ENCODE measurements at regions not wholly inside any gene's neighbourhood (a gene's known extent, or its start where the extent isn't known, plus 50 kb on each side); places are given as distances from the start of the nearest gene placed in this dataset.

DNA sequence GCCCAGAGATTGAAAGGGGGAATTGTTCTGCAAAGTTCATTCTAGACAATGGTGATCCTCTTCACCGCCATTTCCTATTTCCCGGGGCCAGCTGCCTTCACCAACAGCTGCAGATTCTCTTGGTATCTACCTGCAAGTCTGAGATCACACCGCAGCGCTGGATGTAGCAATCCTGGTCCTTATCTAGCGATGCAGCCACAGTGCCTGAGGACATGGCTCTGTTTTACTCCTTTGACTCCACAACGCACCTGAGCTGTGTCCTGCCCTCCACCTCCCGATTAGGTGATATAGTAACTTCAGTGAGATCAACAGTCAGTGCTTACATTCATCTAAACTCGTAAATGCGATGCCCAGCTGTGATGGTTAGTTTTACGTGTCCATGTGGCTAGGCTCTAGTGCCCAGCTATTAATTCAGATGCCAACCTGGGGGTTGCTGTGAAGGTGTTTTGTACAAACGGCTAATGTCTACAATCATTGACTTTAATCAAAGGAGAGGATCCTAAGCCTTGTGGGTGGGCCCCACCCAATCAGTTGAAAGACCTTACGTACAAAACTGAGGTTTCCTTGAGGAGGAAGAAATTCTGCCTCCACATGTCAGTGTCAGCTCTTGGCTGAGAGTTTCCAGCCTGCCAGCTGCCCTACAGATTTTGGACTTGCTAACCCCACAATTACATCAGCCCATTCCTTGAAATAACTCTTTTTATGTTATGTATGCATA lies 189.8 kb downstream of the SH3BP4 start:
- no peak for DNase-seq

DNA sequence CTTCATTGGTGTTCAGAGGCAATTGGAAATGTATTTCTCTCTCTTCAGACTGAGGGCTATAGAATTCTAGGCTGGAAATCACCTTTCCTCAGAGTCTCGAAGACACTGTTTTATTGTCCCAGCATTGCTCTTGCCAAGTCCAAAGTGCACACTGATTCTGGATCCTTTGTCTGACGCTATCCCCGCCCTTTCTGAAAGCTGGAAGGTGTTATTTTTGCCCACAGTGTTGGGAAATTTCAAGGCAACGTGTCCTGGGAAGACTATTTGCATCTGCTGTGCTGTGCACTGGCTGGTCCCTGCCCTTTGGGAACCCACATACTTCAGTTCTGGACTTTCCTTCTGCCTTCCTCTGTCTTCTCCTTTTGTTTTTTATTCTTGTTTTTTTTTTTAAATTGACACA lies 190.8 kb downstream of the SH3BP4 start:
- no peak for DNase-seq

DNA sequence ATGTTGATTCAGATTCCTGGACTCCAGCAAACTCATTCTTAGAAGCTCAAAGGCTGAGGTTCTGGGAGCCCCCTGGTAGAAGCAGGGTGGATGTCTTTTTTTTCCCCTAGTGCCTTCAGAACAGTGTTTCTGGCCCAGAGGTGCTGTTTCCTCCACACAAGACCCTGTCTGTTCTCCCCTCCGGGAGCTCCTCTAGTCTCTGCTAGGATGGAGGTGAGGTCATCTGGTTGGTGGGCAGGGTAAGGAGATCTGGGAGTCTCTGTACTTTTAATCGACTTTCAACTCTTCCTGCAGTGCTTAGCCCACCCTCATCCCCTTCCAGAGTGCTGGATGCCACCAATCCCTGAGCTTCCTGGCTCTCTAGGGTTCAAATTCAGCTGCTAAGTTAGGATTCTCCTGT lies 192.0 kb downstream of the SH3BP4 start:
- no peak for DNase-seq

DNA sequence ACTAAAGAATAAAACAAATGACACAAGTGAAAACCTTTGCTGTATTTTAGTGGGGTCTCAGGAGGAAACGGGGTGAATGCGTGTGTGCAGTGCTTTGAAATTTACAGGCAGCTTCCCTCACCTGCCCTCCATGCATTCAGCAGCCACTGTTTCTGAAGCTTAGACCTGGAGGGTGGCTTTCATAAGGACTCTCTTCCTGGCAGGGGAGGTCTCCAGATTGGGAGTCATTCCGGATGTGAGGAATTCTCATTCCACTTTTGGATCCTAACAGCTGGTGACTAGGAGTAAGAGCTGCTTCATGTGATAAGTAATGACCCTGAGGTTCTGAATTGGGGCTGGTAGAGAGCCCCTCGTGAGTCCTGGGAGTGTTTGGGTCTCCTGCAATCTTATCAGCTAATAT lies 192.5 kb downstream of the SH3BP4 start:
- DNase-seq = no peak

DNA sequence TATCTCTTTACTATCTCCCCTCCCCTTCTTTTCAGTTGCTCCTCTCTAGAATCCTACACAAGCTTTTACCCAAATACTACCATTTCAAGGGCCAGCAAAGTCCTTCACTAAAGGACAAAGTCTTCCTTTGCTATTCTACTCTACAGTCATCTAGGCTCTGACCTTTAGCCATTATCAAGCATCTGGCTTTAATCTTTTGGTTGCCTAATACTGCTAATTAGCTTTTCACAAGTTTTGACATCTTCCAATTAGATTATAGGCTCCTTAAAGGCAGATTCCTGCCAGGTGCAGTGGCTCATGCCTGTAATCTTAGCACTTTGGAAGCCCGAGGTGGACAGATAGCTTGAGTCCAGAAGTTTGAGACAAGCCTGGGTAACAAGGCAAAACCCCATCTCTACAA lies 194.4 kb downstream of the SH3BP4 start:
- no peak for DNase-seq

DNA sequence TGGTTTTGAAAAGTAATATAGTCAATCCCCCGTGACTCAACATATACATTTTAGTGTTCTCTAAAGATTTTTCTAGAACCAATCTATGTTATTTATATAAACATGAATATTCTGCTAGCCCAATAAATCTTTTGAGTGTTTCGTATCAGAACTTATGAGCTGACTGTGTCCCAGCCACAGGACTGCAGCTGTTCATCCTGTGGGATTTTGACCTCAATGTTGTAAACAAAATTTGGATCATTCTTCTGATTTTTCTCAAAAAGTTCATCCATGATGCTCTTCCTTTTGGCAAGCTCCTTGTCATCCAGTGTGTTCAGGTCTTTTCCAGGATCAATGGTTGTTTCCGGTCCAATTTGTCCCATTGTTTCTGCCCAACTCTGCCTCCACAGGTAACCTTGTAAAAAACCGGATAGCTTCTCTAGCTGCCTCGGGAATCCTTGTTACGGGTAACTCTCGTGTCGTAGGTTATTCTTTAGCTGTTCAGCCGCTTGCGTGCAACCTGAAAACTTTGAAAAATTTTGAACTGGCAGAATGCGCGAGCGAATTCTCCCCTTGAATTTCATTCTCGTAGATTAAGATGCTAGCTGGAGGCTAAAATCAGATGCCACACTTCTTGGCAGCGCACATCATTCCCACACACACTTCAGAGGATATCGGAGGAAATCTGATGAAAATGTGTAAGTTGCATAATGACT lies 195.2 kb downstream of the SH3BP4 start:
- no peak for DNase-seq

DNA sequence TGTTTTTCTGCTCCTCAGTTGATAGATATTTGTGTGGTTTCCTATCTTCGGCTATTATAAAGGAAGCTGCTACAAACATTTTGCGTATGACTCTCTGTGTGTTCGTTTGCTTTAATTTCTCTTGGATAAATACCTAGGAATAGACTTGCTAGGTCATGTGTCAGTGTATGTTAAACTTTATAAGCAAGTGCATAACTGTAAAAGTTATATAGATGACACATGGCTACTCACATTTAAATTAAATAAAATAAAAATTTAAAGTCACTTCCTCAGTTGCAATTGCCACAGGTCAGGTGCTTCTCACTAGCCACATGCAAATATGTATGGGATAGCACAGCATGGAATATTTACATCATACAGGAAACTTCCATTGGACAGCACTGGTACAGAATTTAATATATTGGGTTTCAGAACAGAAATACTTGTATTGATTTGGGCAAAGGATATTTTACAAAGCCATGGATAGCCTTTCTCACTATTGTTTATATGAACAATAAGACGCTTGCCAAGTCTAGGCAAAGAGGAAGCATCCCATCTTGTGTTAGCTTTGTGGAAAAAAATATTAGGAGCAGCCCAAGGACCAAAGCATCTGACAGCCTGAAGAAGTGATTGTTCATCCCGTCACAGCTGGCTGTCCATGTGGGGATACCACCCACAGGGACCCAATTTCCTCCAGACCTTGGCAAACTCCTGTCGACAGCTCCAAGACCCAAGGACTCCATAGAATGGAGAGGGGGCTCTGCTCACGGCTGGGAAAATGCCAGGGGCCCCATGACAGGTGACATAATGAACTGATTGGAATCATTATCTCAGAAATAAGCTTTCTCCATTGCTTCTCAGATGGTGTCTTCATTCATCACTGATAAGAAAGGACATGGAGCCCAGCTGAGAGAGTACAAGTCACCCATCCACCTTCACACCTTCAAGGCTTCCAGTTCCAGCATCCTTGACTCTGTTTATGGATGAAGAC lies 196.7 kb downstream of the SH3BP4 start:
- no peak for DNase-seq

DNA sequence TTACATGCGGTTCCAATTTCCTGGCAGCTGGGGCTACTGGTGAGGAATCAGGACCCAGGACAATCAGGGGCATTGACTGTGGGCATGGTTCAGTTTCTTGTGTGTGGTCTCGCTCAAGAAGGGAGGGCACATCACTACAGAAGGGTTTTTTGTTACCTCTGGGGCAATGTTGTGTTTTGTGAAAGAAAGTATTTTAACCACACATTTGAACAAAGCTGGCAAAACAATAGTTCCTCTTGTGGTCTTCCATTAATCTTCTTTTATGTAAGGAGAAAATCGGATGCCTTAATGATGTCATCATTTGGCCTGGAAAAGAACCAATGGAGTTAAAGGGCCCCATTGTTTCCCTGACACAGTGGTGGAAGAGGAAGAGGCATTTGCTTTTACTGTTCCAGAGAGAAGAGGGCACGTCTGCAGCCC lies 197.4 kb downstream of the SH3BP4 start:
- no peak for DNase-seq

DNA sequence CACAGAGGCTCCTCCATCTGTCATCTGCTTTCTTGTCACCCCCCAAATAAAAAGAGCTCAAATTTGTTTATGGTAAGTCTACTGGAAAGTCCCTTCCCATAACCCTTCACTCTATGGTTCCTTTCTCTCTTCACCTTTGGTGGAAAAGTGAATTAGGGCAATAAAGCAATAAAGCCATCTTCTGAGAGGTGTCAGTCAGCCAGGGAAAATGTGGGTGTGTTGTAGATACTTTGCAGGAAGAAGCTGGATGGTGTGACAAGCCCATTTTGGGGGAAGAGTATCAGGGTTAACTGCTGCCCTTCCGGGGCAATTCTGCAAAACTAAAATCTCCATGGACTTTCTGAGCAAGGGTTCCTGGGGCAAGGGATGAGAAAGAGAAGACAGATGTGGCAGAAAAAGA lies 197.9 kb downstream of the SH3BP4 start:
- DNase-seq = no peak

DNA sequence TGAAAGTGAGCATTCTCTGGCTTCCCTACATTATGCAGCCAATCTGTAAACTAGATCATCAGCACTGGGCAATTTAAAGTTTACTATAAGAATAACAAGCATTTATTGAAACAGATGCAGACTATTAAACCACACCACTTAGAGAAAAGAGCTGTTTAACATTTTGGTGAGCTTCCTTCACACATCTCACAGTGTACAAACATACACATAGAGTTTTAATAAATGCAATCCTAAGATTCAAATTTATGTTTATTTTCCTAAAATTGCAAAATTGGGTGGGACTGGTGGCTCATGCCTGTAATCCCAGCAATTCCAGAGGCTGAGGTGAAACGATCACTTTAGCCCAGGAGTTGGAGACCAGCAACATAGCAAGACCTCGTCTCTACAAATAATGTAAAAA lies 199.3 kb downstream of the SH3BP4 start:
- DNase-seq = no peak

DNA sequence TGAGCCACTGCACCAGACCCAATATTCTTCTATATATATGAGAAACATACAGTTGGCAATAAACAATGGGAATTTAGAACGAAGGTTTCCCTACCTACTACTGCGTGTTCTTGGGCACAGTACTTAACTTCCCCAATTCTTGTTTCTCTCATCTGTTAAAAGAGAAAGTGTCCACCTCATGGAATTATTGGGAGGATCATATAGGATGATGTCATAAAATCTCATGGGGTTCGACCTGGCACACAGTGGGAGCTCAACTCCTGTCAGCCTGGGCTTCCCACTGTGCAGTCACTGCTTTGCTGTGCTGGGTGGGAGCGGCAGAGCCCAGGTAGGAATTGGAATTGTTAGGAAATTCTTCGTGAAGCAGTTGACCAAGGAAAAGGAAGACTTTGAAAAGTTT lies 203.3 kb downstream of the SH3BP4 start:
- no peak for DNase-seq

DNA sequence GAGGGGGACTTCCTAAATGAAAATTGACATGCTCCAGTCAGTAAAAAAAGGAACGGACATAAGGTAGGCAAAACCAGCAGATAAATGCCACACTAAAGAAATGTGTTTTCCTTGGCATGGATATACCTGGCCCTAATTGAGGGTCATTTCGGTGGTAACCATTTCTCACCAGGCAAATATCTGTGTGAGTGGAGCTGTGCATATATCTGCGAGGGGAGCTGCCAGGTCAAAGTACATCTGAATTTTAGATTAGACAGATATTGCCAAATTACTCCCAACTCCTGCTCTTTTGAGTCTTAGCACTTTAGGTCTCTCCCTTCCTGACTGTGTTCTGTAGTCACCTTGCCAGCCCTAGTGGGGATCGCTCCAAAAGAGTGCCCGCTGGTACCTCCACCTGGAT lies 204.2 kb downstream of the SH3BP4 start:
- no peak for DNase-seq

DNA sequence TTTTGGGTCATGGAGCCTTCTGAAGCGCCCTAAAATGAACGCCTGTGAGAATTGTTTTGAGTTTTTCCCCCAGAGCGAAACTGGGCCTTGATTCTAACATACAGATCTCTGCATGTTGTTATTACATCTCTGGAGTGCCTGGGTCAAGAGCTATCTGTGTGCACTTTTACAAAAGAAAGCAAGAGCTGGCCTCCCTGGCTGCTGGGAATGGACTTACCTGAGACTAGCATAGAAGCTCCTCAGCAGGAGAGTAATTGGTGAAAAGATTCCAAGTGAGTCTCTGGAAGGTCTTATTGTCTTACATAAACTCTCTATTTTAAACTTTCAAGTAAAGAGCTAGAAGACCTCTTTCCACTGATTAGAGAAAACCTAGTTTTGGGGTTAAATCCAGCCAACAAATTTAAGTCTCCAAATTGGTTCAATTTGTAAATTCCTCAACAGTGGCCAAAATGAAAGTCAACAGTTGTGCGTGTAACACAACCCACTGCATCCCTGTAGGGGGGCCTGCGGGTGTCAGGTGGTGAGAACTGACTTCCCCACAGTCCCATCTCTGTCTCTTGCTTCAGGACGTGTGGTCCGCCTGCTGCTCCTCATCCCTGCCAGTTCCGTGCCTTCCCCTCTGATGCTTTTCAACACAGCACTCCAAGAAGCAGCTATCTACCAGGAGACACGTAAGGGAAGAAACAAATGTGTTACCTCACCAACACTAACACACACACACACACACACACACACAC lies 206.1 kb downstream of the SH3BP4 start:
- no peak for DNase-seq

DNA sequence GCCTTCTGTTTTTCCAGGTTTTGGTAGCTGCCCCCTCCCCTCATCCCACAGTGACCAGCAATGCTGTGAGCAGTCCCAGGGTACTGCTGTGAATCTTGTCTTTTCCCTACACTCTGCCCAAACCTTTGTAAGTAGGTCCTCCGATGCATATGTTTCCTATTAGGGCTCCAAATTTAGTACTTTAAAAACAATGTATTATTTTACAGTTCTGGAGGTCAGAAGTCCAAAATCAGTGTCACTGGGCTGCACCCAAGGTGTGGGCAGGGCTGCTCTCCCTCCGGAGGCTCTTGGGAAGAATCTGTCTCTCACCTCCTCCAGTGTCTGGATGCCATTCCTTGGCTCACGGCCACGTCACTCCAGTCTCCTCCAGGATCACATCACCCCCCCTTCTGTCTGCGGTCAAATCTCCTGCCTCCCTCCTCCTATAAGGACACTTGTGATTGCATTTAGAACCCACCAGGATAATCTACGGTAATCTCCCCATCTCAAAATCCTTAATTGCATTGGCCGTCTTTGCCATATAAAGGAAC lies 208.5 kb downstream of the SH3BP4 start:
- no peak for DNase-seq

DNA sequence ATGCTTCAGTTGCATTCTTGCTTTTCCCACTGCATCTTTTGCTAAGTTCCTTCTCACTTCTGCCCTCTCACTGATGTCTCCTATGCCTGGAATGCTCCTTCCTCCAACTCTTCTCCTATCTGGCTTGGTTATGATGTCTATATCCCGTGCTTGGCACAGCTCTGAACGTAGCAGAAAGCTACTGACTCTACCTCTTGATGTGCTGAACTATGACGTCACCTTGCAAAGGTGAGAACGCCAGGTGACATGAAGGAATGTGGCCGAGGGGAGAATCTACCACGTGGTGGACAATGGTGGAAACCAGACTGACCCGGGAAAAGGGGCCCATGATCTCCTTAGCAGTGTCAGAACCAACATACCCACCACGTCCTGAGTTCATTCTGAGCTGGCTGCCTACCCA lies 209.7 kb downstream of the SH3BP4 start:
- DNase-seq = no peak

DNA sequence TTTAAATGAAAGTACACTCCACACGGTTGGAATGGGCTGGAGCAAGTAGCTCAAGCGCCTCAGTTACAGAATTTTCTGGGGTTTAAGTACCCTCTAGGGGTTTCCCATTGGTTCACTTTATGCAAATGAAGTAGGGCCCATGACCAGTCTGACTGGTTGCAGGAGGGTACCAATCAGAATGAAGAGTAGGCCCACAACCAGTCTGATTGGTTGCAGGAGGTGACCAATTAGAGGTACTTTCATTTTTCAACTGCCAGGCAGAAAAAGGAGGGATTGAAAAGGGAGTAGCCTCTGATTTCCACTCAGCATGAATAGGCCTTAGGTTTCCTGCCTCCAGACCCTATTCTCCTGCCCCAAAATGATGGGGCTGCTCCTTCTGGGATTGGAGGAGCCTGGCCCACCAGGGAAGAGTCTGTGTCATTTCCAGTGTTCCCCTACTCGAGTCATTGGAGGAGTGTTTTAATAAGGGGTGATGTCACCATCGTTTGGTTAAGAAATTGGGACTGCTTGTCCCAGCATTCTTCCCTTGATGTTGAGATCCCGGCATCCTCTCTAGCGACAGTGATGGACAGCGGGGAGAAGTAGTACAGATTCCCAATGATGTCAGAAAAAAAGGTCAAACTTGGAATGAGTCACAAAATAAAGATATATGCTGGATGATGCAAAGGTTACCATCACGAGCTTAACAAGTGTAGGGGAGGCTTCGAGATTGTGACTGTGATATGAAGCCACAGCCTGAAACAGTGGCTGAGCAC lies 210.4 kb downstream of the SH3BP4 start:
- no peak for DNase-seq

DNA sequence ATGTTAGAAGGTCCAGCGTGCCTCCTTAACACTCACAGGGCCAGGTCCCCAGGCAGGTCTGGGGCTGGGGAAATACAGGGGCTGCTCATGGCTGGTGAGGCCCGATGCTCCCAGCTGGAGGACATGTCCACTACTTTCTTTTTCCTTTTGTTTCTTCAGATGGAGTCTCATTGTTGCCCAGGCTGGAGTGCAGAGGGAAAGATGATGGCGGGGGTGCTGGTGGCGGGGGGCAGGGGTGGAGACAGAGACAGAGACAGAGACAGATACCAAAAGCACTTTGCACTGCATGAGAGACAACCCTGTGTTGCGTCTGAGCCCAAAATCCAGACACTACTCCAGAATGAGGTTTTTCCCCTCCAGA lies 211.0 kb downstream of the SH3BP4 start:
- no peak for DNase-seq

DNA sequence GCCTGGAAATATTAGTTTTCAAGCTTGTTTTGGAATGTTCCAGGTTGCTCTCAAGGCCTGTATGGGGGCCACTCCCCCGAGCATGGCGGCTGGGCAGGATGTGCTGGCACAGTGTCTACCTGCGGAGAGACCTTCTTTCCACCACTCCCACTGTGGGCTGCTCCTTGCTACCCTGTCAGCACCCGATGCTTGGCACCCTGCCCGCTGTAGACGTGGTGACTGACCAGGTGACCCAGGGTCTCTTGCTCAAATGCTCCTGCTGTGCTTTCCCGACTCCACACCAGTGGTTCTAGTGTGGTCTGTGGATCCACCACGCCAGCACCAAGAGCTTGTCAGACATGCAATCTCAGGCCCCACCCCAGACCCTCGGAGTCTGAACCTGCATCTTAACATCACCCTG lies 213.3 kb downstream of the SH3BP4 start:
- no peak for DNase-seq

DNA sequence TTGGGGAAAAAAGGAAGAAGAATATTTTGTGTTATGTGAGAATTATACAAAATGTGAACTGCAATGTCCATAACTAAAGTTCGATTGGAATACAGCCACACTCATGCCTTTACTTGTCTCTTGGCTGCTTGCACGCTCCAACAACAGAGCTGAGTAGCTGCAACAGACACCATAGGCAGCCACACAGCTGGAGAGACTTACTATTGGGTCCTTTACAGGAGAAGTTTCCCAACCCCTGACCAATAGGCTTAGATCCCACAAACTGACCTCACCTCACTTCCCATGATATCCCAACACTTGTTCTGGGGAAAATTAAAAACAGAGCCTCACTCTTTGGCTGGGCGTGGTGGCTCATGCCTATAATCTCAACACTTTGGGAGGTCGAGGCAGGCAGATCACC lies 213.8 kb downstream of the SH3BP4 start:
- no peak for DNase-seq

DNA sequence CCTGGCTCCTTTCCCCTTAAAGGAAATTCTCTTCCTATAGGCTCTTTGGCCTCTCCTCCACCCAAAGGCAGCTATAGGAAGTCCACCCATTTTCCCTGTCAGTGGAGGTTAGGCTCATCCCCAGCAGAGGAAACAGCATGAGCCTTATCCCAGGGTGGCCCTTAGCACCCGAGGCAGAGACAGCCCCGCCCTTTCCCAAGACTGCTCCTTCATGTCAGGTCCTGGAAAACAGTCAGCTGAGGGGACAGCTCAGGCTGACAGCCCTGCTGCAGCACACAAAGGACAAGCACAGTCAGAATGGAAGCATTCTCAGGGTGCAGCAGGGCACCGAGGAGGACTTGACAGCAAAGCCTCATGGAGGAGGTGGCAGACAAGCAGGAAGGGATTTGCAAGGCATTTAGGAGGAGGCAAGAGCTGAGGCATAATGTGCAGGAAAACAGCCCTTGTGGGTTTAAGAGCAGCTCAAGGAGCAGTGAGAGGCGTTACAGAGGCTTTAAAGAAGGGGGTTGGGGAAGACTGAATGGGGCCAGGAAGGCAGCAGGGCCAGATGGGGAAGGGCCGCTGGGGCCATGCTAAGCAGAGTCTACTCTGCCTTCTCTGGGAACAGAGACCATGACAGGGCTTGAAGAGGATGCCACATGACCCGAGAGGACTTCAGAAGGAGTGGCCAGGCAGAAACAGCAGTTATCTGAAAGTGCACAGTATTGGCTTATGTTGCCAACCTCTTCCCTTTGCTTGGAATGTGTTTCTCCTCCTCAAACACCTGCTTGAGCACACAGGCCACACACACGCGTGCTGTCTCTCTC lies 216.6 kb downstream of the SH3BP4 start:
- DNase-seq = no peak

DNA sequence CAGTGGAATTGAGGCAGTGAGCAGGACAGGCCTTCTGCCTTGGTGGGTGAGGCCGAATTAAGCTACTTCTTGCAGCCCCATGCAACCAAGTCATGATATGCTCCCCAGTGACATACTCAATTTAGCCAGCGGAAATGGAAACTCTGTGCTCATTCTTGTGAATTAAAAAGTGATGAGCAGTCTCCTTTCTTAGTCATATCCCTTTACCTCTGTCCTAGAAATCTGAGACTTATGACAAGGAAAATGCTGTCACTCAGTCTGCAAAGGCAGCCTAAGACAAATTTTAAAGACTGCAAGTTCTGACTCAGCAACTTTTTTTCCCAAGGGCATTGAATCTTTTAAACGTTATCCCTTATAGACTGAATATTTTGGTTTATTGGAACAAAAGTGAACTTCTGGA lies 218.2 kb downstream of the SH3BP4 start:
- DNase-seq = peak; percentile 37

All from 8988T (cell line).